ENCODE measurements at regions not wholly inside any gene's neighbourhood (a gene's known extent, or its start where the extent isn't known, plus 50 kb on each side); places are given as distances from the start of the nearest gene placed in this dataset.

GRCh38 chr20:20941468-20941889 lies 164.7 kb downstream of the LINC00237 start:
- DNase-seq (ENCODE audit: low read depth) = no peak
- H3K4me3 ChIP-seq (ENCODE audit: low read length) = no peak overlapping the region
- TF ChIP-seq CTCF (IDR thresholded peaks at IDR 0.05; ENCODE audit: insufficient read depth, low read depth, low read length, missing control alignments) = no peak

DNA sequence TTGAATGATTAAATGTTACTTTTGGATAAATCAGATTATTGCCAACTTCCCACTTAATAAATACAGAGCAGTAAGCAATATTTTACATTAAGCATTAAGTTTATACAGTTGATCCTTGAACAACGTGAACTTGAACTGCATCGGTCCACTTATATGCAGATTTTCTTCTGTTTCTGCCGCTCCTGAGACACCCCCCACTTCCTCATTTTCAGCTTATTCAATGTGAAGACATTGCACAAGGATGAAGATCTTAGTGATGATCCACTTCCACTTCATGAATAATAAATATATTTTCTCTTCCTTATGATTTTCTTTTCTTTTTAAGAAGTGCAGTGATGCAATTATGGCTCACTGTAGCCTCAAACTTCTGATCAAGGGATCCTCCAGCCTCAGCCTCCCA lies 167.2 kb downstream of the LINC00237 start:
- no peak overlapping the region for H3K4me3 ChIP-seq (ENCODE audit: low read length)
- DNase-seq (ENCODE audit: low read depth) = no peak
- TF ChIP-seq CTCF (IDR thresholded peaks at IDR 0.05; ENCODE audit: insufficient read depth, low read depth, low read length, missing control alignments) = no peak

DNA sequence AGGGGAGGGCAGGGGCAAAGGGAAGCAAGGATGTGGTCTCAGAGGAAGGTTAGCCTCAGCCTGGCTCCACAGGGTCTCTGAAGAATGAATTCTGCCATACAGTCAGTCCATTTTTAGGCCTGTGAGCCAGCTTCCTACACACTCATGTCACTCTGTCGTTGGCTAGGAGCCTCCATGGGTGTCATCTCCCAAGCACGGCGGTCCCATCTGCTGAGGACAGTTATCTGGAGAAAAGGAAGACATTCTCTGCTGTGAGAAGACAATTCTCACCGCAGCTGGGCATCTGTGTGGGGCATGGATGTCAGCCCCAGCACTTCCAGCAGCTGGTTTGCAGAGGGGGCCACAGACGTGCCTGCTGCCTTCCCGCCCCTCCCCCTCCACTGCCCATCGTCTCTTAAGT lies 167.6 kb downstream of the LINC00237 start:
- DNase-seq (ENCODE audit: low read depth) = no peak
- no peak for TF ChIP-seq CTCF (IDR thresholded peaks at IDR 0.05; ENCODE audit: insufficient read depth, low read depth, low read length, missing control alignments)
- no peak overlapping the region for H3K4me3 ChIP-seq (ENCODE audit: low read length)

DNA sequence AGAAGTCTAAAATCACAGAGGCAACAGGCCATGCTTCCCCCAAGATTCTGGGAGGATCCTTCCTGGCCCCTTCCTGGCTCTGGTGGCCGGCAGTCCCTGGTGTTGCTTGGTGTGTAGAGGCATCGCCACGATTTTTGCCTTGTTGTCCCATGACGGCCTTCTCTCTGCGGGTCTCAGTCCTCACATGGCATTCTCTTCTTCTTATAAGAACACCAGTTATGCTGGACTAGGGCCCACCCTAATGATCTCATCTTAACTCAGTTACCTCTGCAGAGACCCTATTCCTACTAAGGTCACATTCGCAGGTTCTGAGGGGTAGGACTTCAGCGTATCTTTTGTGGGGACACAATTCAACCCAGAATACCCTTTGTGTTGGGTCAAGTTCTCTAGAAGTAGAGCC lies 168.0 kb downstream of the LINC00237 start:
- TF ChIP-seq CTCF (IDR thresholded peaks at IDR 0.05; ENCODE audit: insufficient read depth, low read depth, low read length, missing control alignments) = no peak
- H3K4me3 ChIP-seq (ENCODE audit: low read length) = no peak overlapping the region
- DNase-seq (ENCODE audit: low read depth) = no peak

DNA sequence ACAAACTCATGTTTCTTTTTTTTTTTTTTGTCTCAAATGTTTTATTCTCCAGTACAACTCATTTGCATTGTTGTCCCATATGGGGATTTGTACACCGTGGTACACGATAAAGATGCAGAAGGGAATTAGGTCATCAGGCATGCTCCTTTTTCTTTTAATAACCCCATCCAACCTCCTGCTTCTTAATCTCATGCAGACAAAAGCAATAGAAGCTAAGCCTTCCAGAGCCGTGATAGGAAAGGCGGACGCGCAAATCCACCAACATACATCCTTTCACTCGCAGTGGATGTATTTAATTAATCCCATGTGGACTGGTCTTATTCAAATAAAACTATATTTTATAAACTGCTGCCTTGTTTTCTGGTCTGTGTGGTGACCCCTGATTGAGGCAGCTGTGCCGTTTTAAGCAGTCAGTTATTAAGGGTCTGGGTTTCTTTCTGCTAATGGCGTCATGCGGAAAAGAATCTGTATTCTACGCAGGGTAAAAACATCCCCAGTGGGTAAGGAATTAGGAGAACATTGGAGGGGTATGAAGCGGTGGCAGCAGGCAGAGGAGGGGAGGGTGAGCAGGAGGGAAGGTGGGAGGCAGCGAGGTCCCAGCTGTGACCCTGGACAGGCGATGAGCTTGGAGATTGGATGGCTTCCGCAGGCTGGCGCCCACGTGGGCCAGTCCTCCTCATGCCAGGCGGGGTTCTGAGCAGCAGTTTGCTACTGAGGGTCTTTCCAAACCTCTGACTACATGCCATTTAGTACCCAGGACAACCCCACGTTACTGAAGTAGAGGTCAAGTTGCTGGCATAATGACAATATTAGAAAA lies 172.8 kb downstream of the LINC00237 start:
- DNase-seq (ENCODE audit: low read depth) = no peak
- H3K4me3 ChIP-seq (ENCODE audit: low read length) = no peak overlapping the region
- no peak for TF ChIP-seq CTCF (IDR thresholded peaks at IDR 0.05; ENCODE audit: insufficient read depth, low read depth, low read length, missing control alignments)

- no peak overlapping the region for H3K4me3 ChIP-seq (ENCODE audit: low read length)
- no peak for TF ChIP-seq CTCF (IDR thresholded peaks at IDR 0.05; ENCODE audit: insufficient read depth, low read depth, low read length, missing control alignments)
- DNase-seq (ENCODE audit: low read depth) = no peak
Measured at GRCh38 chr20:20932156-20932555, 174.0 kb downstream of the LINC00237 start.

DNA sequence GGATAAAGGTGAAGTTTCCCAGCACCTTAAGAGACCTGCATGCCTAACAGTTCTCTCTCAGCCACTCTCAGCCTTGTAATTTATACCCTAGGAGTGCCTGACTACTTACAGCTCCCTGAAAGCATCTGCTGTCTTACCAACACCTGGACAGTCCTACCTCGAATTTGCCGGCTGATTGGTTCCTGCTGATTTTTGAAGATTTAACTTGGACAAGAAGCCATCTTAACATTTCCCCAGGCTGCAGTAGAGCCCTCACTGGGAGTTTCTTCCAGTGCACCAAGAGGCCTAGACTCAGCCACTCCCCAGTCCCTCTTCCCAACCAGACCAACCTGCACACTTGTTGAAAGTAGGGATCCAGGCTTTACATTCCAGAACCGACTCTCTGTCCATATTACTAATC lies 174.5 kb downstream of the LINC00237 start:
- DNase-seq (ENCODE audit: low read depth) = no peak
- no peak for TF ChIP-seq CTCF (IDR thresholded peaks at IDR 0.05; ENCODE audit: insufficient read depth, low read depth, low read length, missing control alignments)

More for the DNA sequence above, 174.5 kb downstream of the LINC00237 start:
- H3K4me3 ChIP-seq (ENCODE audit: low read length) = no peak overlapping the region
